GM19025 (cell line): ENCODE measurements at regions not wholly inside any gene's neighbourhood (a gene's known extent, or its start where the extent isn't known, plus 50 kb on each side); places are given as distances from the start of the nearest gene placed in this dataset.

ENCODE experiments used
- ATAC-seq: cut with Tn5 transposase; IDR thresholded peaks from one replicate; pipeline ENCODE4 v1.9.1; 2021; ENCODE audit warnings: mild to moderate bottlenecking, low read depth, moderate library complexity; ENCODE audit not compliant: unreplicated experiment

DNA sequence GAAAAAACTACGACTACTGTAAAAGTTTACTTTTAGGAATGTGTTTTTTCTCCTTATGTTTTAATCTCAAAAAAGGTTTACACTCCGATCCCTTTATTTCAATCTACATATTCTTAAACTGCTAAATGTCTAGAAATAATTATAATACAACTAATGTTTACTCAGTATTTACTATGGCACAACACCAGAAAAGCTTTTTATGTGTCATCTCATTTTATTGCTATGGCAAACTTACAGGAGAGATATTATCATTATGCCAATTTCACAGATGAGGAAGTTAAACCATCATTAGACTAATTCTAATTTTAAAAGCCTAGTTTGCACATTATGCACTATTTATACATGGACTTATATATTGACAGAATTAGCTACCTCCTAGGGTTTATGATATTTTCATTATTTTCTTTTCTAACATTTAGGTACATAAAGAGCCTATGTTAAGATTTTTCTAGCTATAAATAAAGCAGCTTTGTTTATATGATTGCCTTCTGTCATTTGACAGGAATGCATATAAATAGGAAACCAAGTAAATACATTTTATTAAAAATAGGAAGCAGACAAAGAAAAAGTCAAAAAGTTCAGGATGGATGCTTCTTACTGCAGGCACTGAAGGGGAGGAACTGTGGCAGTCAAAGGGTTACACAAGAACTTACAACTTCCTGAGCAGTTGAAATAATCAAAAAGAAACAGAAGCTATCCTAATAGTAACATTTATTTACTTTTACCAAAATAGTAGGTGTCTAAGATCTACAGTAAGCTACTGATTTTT, 442.4 kb downstream of the LTN1 start:
- ATAC-seq, result no peak

DNA sequence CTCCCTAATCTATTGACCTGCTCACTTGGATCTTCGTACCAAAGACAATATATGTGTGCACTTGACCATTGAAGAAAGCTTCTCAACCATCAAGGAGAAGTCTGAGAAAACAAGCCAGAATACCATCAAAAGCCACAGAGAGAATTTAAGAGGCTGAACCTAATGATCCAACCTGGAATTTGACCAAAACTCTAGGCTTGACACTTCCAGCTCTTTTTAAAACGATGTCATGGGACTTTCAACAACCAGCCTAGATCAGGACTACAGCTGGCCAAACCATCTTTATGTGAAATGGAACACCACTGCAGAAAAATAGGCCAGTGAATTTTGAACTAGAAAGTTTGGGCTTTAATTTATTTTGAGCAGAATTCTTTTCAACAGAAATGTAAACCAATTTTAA, 444.4 kb downstream of the LTN1 start:
- no peak for ATAC-seq

- no peak for ATAC-seq
These were observed 444.9 kb downstream of the LTN1 start for GRCh38 chr21:28547766-28548165.

DNA sequence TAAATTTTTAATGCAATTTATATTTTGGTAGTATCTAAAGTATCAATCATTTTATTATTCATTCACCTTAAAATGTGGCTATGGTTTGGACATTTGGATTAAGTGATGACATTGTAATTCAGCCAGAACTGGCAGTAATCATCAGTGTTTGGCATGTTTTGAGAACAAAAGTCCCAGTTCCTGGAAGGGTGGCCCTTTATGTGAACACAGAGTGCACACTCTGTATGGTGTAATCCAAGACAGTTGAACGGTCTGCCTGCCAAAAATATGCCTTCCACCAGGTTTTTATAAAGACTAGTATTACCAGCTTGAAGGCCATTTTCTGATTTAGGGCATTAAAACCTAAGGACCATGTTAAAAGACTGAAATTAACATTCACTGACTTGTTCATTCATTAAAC, 448.7 kb downstream of the LTN1 start:
- ATAC-seq, result no peak

GRCh38 chr21:28541371-28542112, 451.1 kb downstream of the LTN1 start:
- ATAC-seq, result no peak

- no peak for ATAC-seq
These were observed 452.2 kb downstream of the LTN1 start for GRCh38 chr21:28540514-28540913.

DNA sequence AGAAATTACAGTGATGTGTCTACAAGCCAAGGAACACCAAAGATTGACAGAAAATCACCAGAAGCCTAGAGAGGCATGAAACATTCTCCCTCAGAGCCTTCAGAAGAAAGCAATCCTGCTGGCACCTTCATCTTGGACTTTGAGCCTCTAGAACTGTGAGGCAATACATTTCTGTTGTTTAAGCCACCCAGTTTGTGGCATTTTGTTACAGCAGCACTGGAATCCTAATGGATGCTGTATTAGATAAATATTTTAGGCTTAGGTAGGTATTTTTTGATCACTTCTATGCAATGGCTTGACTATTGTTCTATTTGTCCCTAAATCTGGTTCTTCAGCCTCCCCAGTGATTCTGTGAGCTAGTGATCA, 453.1 kb downstream of the LTN1 start:
- ATAC-seq, result no peak

DNA sequence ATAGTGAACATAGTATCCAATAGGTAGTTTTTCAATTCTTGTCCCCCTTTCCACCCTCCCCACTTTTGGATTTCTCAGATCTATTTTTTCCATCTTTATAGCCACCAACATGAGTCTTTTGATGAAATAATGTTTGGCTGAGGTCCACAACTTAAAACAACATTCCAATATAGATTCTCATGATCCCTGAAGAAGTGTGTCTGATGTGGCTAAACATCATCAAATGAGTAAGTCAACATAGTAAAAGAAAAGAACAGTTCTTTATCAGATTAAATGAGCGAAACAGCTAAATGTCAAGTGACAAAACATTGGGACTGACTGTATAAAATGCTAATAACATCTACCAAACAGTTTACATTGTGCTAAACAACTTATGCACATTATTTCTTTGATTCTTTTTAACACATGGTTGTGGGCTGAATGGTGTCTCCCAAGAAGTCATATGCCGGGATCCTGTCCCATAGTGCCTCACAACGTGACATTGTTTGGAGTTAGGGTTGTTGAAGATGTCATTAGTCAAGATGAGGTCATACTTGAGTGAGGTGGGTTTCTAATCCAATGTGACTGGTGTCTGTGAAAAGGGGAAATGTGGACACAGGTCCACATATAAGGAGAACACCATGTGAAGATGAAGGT, 453.6 kb downstream of the LTN1 start:
- ATAC-seq, result no peak

GRCh38 chr21:28537371-28538079, 455.2 kb downstream of the LTN1 start:
- no peak for ATAC-seq

- no peak for ATAC-seq
These were observed 460.2 kb downstream of the LTN1 start for GRCh38 chr21:28532446-28532845.

GRCh38 chr21:28523367-28523766, 469.3 kb downstream of the LTN1 start:
- ATAC-seq, result no peak

DNA sequence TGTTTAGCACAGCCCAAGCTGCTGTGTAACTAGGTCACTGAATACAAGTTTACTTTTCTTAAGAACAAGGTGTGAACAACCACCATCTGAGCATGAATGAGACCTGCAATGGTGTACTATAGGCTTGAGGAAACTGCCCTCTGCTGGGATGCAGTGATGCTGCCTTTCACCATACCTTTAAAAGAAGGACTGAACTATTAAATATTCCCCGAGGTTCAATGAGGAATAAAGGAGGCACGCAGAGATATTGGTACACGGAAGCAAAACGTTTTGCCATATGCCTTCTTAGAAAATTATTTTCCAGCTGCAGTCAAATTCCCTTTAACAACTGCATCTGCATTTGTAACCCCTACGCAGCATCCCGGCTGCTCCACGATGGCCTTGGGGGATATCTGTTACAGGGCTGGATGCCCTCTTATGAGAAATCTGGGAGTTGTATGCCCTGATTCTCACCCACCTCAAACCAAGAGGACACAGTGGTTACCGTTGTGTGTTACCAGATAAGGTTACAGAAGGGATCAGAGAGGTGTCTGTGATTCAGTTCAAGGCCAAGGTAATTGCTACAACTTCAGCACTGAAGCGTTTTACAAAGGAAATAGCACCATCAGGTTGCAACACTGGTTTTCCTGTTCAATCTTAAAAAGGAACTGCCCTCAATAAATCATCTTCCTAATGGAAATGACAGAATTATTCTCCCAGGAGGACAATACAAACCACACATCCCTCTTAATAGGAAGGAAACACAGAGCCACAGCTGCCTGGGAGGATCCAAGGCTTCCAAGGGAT, 470.5 kb downstream of the LTN1 start:
- ATAC-seq, result no peak

DNA sequence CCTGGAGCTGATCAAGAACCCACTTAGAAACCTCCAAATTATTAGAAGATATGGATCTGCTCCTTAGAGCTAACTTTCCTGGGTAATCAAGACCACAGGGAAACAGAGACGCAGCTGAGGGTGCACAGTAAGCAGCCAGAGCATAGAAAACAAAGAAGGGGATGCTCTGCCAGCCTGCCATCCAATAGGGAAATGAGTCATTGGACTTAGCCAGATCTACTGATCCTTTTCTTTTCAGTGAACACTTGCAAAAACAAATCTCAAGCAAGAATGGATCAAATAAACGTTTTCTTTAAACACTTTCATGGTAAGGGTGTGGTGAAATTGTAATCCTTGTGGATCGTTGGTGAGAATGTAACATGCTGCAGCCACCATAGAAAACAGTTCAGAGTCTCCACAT, 474.0 kb downstream of the LTN1 start:
- no peak for ATAC-seq

DNA sequence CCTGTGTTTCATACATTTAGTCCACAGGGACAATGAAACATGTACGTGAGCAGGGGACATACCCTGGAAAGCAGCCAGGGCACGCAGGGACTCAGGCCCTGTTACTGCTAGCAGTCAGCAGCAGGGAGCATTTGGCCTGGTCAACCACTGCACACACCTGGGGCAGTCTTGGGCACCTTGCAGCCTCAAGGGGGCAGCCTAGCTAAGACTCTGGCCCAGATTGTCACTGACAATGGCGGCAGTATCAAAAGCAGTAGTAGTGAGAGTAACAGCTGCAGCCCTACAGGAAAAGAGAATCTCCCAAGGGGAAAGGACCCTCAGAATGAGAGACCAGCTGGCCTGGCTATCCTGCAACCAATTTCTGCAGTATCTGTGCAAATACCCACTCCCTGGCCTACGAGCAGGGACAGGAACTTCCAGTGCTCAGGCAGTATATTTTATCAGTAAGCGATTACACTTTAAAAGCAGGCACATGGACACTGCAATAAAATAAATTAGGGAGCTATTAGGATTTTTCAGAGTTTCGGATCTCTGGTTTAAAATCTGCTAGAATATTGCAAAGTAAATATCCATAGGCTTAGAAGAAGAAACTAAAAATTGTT, 475.6 kb downstream of the LTN1 start:
- peak; percentile 100 for ATAC-seq

DNA sequence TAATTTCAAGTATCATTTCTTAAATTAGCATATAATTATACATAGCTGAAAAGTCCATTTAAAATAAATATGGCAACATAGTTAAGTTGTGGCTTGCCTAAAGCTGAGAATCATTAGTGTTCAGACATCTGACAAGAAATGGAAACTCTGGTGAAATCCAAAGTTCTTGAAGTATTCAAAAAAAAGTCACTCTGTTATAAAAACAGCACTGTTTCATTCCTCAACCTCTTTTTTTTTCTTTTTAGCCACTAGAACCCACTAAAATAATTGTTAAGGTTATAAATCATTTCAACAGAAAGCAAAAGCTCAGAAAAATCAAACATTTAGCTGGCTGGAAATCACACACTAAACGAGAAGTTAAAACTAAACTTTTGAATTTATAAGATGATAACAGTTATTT, 476.7 kb downstream of the LTN1 start:
- ATAC-seq, result no peak

- ATAC-seq, result no peak
These were observed 479.2 kb downstream of the LTN1 start for GRCh38 chr21:28513428-28513827.

DNA sequence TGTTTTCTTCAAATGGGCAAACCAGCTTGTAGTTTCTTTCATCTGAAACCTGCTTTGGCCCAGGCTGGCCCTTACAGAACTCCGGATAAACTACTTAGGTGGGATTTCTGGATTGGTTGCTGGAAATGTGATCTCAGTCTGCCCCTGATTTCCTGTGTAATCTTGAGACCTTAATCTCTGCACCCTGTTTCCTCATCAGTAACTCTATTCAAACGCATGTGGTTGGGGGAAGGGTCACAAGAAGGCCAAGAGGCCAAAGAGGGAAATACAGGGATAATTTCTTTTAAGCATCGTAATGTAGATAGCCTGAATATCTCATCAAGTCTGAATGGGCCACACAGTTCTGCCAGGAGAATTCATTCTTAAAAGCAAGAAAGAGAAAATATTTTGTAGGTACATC, 483.6 kb downstream of the LTN1 start:
- ATAC-seq, result no peak

DNA sequence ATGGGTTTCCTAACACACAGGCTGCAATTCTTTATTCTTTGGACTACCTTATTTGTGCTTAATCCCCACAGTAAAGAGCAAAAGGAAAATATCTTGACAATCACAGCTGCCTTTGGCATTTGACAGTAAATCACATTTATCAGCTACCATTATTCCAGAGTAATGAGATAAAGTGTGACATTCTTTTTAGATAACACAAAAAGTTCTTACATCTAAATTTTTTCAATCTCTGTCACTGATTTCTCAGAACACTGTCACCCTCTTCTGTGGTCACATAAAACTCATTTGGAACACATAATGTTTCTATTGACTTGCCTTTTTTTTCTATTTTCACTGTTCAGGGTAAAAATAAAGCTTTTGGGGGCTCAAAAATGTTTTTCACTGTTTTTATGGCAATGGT, 484.6 kb downstream of the LTN1 start:
- ATAC-seq, result no peak

GRCh38 chr21:28496517-28496916, 496.2 kb downstream of the LTN1 start:
- ATAC-seq, result no peak

DNA sequence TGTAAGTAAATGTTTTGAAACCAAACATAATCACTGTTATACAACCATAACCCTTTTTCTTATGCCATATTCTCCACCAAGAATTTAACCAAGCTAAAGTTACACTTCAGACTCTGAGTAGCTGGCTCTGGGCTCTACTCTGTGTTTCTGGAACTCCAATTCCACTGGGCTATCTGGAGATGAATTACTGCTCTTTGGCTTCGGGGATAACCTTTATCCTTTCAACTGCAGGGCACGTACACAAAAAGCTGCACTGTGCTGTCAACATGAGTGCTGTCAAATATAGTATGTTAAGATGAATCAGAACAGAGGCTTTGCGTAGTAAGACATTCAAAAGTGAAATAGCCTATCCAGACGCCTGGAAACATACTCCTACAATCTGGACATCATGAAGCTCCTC, 500.6 kb downstream of the LTN1 start:
- no peak for ATAC-seq
